ENCODE measurements at regions not wholly inside any gene's neighbourhood (a gene's known extent, or its start where the extent isn't known, plus 50 kb on each side); places are given as distances from the start of the nearest gene placed in this dataset.

DNA sequence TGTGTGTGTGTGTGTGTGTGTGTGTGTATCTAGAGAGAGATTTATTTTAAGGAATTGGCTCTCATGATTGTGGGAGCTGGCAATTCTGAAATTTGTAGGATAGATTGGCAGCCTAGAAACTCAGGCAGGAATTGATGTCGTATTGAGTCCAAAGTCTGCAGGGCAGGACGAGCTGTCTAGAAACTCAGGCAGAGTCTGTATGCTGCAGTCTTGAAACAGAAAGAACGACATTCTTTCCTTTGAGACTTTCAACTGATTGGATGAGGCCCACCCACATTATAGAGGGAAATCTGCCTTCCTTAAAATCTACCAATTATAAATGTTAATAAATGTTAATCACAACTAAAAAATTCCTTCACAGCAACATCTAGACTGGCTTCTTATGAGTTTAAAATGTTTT, 436.6 kb upstream of the FANCL start:
- peaks cover 5% of the 10 kb centered on the region for H3K27me3 Mint-ChIP-seq (ENCODE audit: unreplicated experiment)
- no peak for DNase-seq (ENCODE audit: low spot score)
- no peak overlapping the region for H3K27ac Mint-ChIP-seq (ENCODE audit: unreplicated experiment)
- H3K4me3 Mint-ChIP-seq (ENCODE audit: unreplicated experiment): no peak overlapping the region
- H3K9me3 Mint-ChIP-seq (ENCODE audit: unreplicated experiment): no peaks in the 10 kb centered on the region
- no peaks in the 10 kb centered on the region for H3K36me3 Mint-ChIP-seq (ENCODE audit: low read depth, unreplicated experiment)
- TF ChIP-seq, protein P1, sequence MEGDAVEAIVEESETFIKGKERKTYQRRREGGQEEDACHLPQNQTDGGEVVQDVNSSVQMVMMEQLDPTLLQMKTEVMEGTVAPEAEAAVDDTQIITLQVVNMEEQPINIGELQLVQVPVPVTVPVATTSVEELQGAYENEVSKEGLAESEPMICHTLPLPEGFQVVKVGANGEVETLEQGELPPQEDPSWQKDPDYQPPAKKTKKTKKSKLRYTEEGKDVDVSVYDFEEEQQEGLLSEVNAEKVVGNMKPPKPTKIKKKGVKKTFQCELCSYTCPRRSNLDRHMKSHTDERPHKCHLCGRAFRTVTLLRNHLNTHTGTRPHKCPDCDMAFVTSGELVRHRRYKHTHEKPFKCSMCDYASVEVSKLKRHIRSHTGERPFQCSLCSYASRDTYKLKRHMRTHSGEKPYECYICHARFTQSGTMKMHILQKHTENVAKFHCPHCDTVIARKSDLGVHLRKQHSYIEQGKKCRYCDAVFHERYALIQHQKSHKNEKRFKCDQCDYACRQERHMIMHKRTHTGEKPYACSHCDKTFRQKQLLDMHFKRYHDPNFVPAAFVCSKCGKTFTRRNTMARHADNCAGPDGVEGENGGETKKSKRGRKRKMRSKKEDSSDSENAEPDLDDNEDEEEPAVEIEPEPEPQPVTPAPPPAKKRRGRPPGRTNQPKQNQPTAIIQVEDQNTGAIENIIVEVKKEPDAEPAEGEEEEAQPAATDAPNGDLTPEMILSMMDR (IDR thresholded peaks at IDR 0.05; ENCODE audit: unreplicated experiment): no peak
- H3K4me1 Mint-ChIP-seq (ENCODE audit: unreplicated experiment): no peaks in the 10 kb centered on the region

DNA sequence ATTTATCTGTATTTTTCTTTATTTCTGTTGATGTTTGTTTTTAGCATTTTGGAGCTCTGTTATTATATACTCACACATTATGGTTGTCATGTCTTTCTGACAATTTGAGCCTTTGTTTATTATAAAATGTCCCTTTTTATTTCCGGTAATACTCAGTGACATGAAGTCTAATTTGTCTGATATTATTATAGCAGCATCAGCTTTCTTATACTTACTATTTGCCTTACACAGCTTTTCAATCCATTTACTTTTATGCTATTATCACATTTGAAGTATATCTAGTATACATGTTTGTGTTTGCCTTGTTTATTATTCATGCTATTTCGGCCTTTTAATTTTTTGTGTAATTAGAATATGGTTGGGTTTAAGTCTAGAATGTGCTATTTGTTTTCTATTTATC, 430.6 kb upstream of the FANCL start:
- H3K9me3 Mint-ChIP-seq (ENCODE audit: unreplicated experiment): no peaks in the 10 kb centered on the region
- no peaks in the 10 kb centered on the region for H3K4me1 Mint-ChIP-seq (ENCODE audit: unreplicated experiment)
- no peak for DNase-seq (ENCODE audit: low spot score)
- H3K4me3 Mint-ChIP-seq (ENCODE audit: unreplicated experiment): no peak overlapping the region
- TF ChIP-seq, protein P1 (IDR thresholded peaks at IDR 0.05; ENCODE audit: unreplicated experiment): no peak
- peaks cover 6% of the 10 kb centered on the region for H3K27me3 Mint-ChIP-seq (ENCODE audit: unreplicated experiment)
- H3K36me3 Mint-ChIP-seq (ENCODE audit: low read depth, unreplicated experiment): no peaks in the 10 kb centered on the region
- H3K27ac Mint-ChIP-seq (ENCODE audit: unreplicated experiment): no peak overlapping the region

DNA sequence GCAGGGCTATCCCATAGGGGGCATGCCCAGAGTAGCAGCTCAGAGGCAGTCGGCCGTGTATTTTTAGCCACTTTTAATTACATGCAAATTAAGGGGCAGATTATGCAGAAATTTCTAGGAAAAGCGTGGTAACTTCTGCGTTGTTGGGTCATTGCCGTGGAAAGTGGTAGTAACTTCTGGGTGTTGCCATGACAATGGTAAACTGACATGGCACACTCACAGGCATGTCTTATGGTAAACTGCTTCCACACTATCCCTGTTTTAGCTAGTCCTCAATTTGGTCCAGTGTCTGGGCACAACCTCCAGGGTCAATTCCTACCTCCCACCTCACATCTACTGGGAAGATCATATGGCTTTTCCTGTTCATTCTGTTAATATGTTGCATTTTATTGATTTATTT, 428.9 kb upstream of the FANCL start:
- H3K27ac Mint-ChIP-seq (ENCODE audit: unreplicated experiment): no peak overlapping the region
- H3K9me3 Mint-ChIP-seq (ENCODE audit: unreplicated experiment): no peaks in the 10 kb centered on the region
- no peaks in the 10 kb centered on the region for H3K4me1 Mint-ChIP-seq (ENCODE audit: unreplicated experiment)
- H3K36me3 Mint-ChIP-seq (ENCODE audit: low read depth, unreplicated experiment): no peaks in the 10 kb centered on the region
- TF ChIP-seq, protein P1 (IDR thresholded peaks at IDR 0.05; ENCODE audit: unreplicated experiment): no peak
- DNase-seq (ENCODE audit: low spot score): no peak
- peaks cover 6% of the 10 kb centered on the region for H3K27me3 Mint-ChIP-seq (ENCODE audit: unreplicated experiment)
- no peak overlapping the region for H3K4me3 Mint-ChIP-seq (ENCODE audit: unreplicated experiment)

DNA sequence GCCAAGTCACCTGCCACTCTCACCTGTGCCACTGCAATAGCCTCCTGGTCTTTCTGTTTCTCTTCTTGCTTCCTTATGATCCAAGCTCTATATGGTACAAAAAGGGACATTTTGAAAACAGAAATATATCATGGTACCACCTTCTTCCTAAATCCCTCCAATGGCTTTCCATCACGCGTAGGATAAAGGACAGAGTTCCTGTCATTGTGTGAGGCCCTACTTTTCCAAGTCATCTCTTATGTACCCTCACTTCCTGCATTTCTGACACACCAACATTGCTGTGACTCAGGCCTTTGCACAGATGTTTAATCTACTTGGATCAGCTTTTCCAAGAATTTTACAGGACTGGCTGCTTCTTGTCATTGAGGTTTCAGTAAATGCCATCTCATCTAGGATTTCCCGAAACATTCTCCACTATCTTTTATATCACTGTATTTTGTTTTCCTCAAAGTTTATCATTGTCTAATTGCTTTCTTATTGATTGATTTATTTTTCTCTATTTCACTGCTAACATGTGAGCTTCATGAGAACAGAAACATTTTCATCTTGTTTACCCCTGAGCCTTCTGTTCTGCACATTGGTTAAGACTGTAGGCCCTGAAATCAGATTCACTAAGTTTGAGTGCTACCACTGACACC, 426.1 kb upstream of the FANCL start:
- no peak overlapping the region for H3K4me3 Mint-ChIP-seq (ENCODE audit: unreplicated experiment)
- H3K36me3 Mint-ChIP-seq (ENCODE audit: low read depth, unreplicated experiment): no peaks in the 10 kb centered on the region
- DNase-seq (ENCODE audit: low spot score): no peak
- no peak overlapping the region for H3K27ac Mint-ChIP-seq (ENCODE audit: unreplicated experiment)
- TF ChIP-seq, protein P1 (IDR thresholded peaks at IDR 0.05; ENCODE audit: unreplicated experiment): no peak
- H3K4me1 Mint-ChIP-seq (ENCODE audit: unreplicated experiment): no peaks in the 10 kb centered on the region
- no peaks in the 10 kb centered on the region for H3K9me3 Mint-ChIP-seq (ENCODE audit: unreplicated experiment)
- H3K27me3 Mint-ChIP-seq (ENCODE audit: unreplicated experiment): peaks cover 2% of the 10 kb centered on the region

DNA sequence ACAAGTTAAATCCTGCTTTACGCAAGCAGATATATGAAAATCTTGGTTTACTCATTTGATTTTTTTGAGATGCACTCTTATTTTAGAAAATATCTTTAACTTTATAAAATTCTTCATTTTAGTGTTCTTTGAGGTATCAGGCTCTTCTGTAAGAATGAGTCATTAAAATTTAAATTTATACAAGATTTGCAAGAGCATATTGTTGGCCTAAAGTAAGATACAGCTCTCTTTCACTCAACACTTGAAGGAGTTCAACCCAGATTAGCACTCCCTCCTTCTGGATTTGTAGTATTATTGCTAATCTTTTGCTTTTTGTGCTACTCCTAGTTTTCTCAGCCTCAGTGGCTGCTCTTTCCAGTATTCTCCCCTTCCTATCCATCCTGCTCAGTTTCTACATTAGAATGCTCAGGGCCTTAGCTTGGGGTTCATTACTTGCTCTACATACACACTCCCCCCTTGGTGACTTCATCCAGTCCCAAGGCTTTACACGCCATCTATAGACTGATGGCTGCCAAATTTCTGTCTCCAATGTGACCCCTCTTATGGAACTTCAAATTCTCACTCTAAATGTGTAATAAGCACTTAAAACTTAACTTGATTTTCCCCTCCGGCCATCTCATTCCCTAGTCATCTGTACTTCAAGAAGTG, 425.3 kb upstream of the FANCL start:
- H3K36me3 Mint-ChIP-seq (ENCODE audit: low read depth, unreplicated experiment): no peaks in the 10 kb centered on the region
- peaks cover 2% of the 10 kb centered on the region for H3K27me3 Mint-ChIP-seq (ENCODE audit: unreplicated experiment)
- H3K4me1 Mint-ChIP-seq (ENCODE audit: unreplicated experiment): no peaks in the 10 kb centered on the region
- no peak overlapping the region for H3K27ac Mint-ChIP-seq (ENCODE audit: unreplicated experiment)
- no peak overlapping the region for H3K4me3 Mint-ChIP-seq (ENCODE audit: unreplicated experiment)
- no peak for DNase-seq (ENCODE audit: low spot score)
- TF ChIP-seq, protein P1 (IDR thresholded peaks at IDR 0.05; ENCODE audit: unreplicated experiment): no peak
- no peaks in the 10 kb centered on the region for H3K9me3 Mint-ChIP-seq (ENCODE audit: unreplicated experiment)
